ENCODE measurements at regions not wholly inside any gene's neighbourhood (a gene's known extent, or its start where the extent isn't known, plus 50 kb on each side); places are given as distances from the start of the nearest gene placed in this dataset.

DNA sequence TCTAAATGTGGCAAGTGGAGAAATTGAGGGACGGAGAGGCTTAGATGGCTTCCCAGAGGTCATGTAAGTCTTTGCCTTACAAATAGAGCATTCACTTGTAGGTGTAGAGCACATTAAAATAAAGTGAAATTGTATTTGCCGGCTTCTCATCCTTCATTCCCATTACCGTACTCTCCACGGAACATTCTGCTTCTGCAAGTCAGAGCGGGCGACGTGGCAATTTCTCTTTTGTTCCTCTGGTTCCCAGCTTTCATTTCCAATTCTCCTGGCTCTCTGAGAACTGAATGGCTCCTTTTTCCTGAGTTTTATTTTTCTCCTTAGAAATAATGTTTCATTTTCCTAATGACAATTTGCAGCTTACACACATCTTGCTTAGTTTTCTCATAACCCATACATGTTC, 51.3 kb upstream of the PFKP start:
- no peak for DNase-seq

GRCh38 chr10:3014968-3015367, 52.4 kb upstream of the PFKP start:
- DNase-seq: no peak

DNA sequence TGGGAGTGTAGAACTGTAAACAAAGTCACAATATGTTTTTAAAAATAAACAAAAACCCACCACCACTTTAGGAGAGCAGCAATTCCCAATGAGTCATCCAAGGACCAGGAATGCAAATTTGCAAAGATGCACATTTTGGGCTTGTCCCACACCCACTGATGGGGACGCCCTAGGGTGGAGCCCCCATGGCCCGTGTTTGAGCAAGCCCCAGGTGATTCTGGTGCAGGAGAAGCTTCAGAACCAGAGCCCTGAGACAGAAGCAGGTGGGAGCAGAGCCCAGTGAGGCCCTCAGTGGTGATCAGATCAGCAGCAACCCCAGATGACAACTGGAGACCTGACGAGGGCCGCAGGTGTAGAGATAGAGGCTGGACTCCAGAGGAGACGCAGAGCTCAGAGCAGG, 55.1 kb upstream of the PFKP start:
- no peak for DNase-seq

- peak; percentile 72 for DNase-seq
These were observed 56.4 kb upstream of the PFKP start for GRCh38 chr10:3010816-3011460.

GRCh38 chr10:3010334-3010733, 57.0 kb upstream of the PFKP start:
- no peak for DNase-seq

DNA sequence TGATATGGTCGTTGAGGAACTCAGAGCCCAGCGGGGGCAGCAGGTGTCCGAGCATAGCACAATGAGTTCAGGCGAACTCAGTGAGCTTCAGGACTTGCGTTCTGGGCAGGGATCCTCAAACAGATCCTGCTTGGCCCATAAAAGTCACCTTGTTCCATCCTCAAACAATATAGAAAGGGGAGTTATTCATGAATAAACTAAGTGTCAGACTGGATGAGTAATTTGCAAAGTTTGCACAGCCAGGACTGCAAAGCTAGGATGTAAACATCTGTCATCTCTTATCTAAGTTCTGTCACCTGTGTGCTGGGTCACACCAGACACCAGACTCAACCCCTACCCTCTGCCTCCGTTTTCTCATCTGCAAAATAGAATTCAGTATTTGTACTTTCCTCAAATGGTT, 58.0 kb upstream of the PFKP start:
- no peak for DNase-seq

GRCh38 chr10:3008518-3009195, 58.7 kb upstream of the PFKP start:
- no peak for DNase-seq

- no peak for DNase-seq
These were observed 60.7 kb upstream of the PFKP start for GRCh38 chr10:3006607-3007006.

- DNase-seq: no peak
These were observed 61.3 kb upstream of the PFKP start for GRCh38 chr10:3006093-3006492.

DNA sequence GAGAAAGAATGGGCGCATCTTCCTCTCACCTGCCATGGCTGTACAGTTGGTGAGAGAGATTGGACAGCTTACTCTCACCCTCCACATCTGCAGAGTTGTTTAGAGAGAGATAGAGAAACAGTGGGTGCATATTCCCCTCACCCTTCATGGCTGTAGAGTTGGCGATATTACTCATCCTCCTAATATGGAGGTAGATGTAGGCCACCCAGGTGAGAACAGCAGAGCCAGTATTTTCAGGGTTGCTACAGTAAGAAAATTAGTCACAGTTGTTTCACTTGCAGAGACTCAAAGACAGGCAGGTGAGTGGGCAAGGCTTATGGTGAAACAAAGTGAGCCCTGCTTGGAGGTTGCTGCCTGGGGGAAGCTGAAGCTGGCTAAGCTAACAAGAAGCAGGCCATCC, 65.0 kb upstream of the PFKP start:
- DNase-seq: no peak

DNA sequence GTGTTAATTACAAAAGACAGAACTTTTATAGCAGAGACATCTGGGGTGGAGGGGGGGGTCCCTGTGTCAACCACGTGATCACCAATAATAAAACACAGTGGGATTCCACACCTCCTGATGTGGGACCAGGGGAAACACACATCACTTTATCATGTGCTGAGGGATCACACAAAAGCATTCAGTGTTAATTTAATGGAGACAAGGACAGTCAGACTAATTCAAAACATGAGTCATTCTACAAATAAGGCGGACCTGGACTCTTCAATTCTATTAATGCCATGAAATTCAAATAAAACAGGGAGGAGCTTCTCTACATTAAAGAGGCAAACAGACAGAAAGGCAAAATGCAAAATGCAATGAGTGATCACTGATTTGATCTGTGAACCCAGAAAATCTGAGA, 67.3 kb upstream of the PFKP start:
- DNase-seq: no peak

DNA sequence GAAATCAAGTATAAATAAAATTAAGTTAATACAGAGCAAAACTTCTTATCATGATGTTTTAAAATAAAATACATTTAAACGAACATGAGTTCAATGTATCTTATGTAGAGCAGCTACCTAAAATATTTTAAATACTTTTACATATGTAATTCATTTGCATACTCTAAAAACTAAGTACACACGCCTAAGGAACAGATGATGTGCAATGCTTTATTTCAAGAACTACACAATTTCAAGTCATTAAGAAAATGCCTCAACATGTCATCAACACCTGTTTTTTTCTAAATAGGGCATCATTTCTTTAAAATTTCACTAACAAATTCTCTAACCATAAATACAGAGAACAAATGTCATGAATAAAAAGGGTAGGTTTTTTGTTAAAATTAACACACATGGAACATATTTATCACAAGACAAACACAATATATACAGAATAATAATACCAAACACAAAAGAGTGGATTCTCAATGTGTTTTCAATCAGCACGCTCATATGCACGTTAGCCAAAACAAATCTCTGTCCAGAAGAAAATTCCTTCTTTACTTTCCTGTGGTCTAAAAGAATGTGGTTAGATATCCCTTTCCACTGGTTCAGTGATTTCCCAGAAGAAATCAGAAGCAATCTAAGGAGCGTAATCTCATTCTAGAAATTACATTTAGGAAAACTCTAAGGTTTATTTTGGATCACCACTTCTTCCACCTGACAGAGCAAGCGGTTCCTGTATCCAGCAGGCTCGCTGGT, 73.0 kb upstream of the PFKP start:
- DNase-seq: no peak

DNA sequence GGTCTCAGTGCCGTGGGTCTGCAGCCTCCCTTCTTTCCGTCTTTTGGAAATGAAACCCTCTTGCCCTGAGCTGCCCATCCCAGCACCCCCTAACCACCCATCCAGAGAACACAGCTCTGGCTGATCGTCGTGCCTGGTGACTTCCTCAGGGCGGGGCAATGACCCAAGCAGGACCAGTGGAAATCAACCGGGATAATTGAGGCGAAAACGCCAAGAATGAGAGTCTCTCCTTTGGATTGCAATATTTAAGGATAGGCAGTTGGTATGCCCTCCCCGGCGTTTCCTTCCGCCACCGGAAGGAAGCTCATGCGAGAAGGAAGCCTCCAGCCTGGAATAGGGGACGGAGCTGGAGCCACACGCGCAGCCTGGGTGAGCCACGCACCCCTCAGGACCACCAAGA, 73.7 kb upstream of the PFKP start:
- peak; percentile 21 for DNase-seq

- DNase-seq: peak; percentile 32
These were observed 74.7 kb upstream of the PFKP start for GRCh38 chr10:2992401-2993198.

- peak; percentile 41 for DNase-seq
These were observed 76.6 kb upstream of the PFKP start for GRCh38 chr10:2990764-2991163.

- DNase-seq: peak; percentile 18
These were observed 77.9 kb upstream of the PFKP start for GRCh38 chr10:2989292-2989947.

DNA sequence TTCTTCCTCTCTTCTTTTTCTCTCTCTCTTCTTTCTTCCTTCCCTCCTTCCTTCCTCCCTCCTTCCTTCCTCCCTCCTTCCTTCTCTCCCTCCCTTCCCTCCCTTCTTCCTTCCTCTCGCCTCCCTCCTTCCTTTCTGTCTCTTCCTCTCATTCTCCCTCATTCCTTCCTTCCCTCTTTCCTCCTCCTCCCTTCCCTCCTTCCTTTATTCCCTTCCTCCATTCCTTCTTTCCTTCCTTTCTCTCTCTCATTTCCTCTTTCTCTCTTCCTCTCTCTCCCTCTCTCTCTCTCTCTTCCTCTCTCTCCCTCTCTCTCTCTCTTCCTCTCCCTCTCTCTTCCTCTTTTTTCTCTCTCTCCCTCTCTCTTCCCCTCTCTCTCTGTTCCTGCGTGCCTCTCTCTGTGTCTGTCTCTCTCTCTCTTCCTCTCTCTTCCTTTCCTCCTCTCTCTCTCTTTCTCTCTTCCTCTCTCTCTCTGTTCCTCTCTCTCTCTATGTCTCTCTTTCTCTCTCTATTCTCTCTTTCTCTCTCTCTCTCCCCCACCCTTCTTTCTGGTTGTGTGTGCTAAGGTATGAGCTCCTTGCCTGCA, 80.1 kb upstream of the PFKP start:
- no peak for DNase-seq

DNA sequence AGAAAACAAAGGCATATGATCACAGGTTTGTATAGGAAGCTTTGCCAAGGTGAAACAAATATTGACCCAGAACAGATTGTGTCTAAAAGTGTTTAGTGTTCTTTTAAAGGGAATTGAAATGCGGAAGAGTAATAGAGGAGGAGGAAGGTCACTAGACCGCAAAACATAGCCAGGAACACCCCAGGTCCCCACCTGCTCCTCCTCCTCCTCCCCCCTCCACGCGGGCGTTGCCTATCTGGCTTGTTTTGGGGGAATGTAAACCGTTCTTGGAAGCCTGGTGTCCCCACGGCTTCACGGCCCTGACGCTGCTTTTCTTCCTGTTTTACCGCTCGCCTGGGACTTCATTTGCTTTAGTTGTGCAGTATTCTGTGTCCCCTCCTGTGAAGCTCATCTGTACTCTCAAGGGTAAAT, 81.0 kb upstream of the PFKP start:
- peak; percentile 25 for DNase-seq

GRCh38 chr10:2985729-2986232, 81.6 kb upstream of the PFKP start:
- peak; percentile 78 for DNase-seq

- DNase-seq: peak; percentile 37
These were observed 82.7 kb upstream of the PFKP start for GRCh38 chr10:2984682-2985081.

DNA sequence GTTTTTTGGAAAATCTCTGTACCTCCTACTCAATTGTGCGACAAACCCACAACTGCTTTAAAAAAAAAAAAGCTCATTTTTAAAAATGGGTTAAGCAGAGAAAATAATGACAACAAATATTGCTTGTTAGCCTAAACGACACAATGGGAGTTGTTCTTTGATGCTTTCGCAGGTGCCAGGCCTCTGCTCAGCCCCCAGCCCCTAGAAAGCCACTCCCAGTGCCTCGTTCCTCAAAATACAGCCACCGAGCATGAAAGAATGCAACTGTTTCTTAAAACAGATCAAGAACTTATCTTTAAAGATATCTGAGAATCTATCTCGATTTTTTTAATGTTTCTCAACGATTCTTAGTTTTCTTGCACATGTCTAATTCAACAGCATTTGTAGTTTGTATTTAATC, 85.2 kb upstream of the PFKP start:
- DNase-seq: no peak

- no peak for DNase-seq
These were observed 86.0 kb upstream of the PFKP start for GRCh38 chr10:2981361-2981801.

Measured in islet precursor cell (in vitro differentiated cells).